ENCODE measurements at regions not wholly inside any gene's neighbourhood (a gene's known extent, or its start where the extent isn't known, plus 50 kb on each side); places are given as distances from the start of the nearest gene placed in this dataset.

- Histone ChIP-seq H3K9ac (ENCODE audit: low read length) (no peak overlapping the region), H3K79me2 (ENCODE audit: low read length) (no peaks in the 10 kb centered on the region), H3K27me3 (ENCODE audit: low read length) (no peaks in the 10 kb centered on the region), H3K27ac (ENCODE audit: low read length) (no peak overlapping the region), H3K9me3 (ENCODE audit: low read length) (no peaks in the 10 kb centered on the region), H3K9me2 (replicated peaks; ENCODE audit: low read length) (no peaks in the 10 kb centered on the region), H3K4me3 (ENCODE audit: low read length) (no peak overlapping the region), H2AFZ (ENCODE audit: low read length) (no peak overlapping the region), H3K4me1 (ENCODE audit: insufficient read depth, low read length) (no peaks in the 10 kb centered on the region), H3F3A (ENCODE audit: low read length, unreplicated experiment) (no peaks in the 10 kb centered on the region), H3K4me2 (ENCODE audit: low read length) (no peak overlapping the region), H3K36me3 (ENCODE audit: low read depth, low read length) (no peaks in the 10 kb centered on the region), H4K20me1 (ENCODE audit: low read length) (no peaks in the 10 kb centered on the region)
- no peak for ATAC-seq
- ChIA-PET CTCF (no interaction called here), POLR2A (ENCODE audit: unreplicated experiment) (no interaction called here)
- DNase-seq = no peak
- no TSS peak for BruUV-seq (replicated peaks)
- TF ChIP-seq CTCF (conservative IDR thresholded peaks at IDR 0.05; ENCODE audit: low read depth, low read length) (no peak), EZH2phosphoT487 (IDR thresholded peaks at IDR 0.05; ENCODE audit: borderline replicate concordance, low read length) (no peak), EZH2 (IDR thresholded peaks at IDR 0.05; ENCODE audit: low read length, unreplicated experiment) (no peak)
- intact Hi-C loops (cut with micrococcal nuclease) = no loop called here
Measured at GRCh38 chr4:161329852-161330251, 833.9 kb downstream of the FSTL5 start.

- ATAC-seq (no peak), DNase-seq (no peak)
- BruUV-seq (replicated peaks) = no TSS peak
- Histone ChIP-seq H4K20me1 (ENCODE audit: low read length) (no peaks in the 10 kb centered on the region), H3K4me3 (ENCODE audit: low read length) (no peak overlapping the region), H3K9me3 (ENCODE audit: low read length) (no peaks in the 10 kb centered on the region), H3K9ac (ENCODE audit: low read length) (no peak overlapping the region), H3K4me1 (ENCODE audit: insufficient read depth, low read length) (no peaks in the 10 kb centered on the region), H3K36me3 (ENCODE audit: low read depth, low read length) (no peaks in the 10 kb centered on the region), H2AFZ (ENCODE audit: low read length) (no peak overlapping the region), H3F3A (ENCODE audit: low read length, unreplicated experiment) (no peaks in the 10 kb centered on the region), H3K79me2 (ENCODE audit: low read length) (no peaks in the 10 kb centered on the region), H3K9me2 (replicated peaks; ENCODE audit: low read length) (no peaks in the 10 kb centered on the region), H3K27me3 (ENCODE audit: low read length) (no peaks in the 10 kb centered on the region), H3K27ac (ENCODE audit: low read length) (no peak overlapping the region), H3K4me2 (ENCODE audit: low read length) (no peak overlapping the region)
- TF ChIP-seq EZH2 (IDR thresholded peaks at IDR 0.05; ENCODE audit: low read length, unreplicated experiment) (no peak), CTCF (conservative IDR thresholded peaks at IDR 0.05; ENCODE audit: low read depth, low read length) (no peak), EZH2phosphoT487 (IDR thresholded peaks at IDR 0.05; ENCODE audit: borderline replicate concordance, low read length) (no peak)
- intact Hi-C loops (cut with micrococcal nuclease) = loop anchor here (5.0 kb wide), 1 partner anchor 846 kb away; no protein-coding TSS in a partner anchor
- ChIA-PET POLR2A (ENCODE audit: unreplicated experiment) (no interaction called here), CTCF (no interaction called here)
Measured at GRCh38 chr4:161321706-161322105, 842.1 kb downstream of the FSTL5 start.

GRCh38 chr4:161320377-161320776, 843.4 kb downstream of the FSTL5 start:
- H3K9me3 ChIP-seq (ENCODE audit: low read length) = no peaks in the 10 kb centered on the region
- H3K9me2 ChIP-seq (replicated peaks; ENCODE audit: low read length) = no peaks in the 10 kb centered on the region
- H3K4me1 ChIP-seq (ENCODE audit: insufficient read depth, low read length) = no peaks in the 10 kb centered on the region
- POLR2A ChIA-PET (ENCODE audit: unreplicated experiment) = no interaction called here
- H3K9ac ChIP-seq (ENCODE audit: low read length) = no peak overlapping the region
- ATAC-seq (peak; percentile 62), DNase-seq (peak; percentile 56)
- BruUV-seq (replicated peaks) = no TSS peak
- H3F3A ChIP-seq (ENCODE audit: low read length, unreplicated experiment) = no peaks in the 10 kb centered on the region
- H3K4me3 ChIP-seq (ENCODE audit: low read length) = no peak overlapping the region
- no peaks in the 10 kb centered on the region for H3K79me2 ChIP-seq (ENCODE audit: low read length)
- CTCF ChIA-PET = no interaction called here
- H4K20me1 ChIP-seq (ENCODE audit: low read length) = no peaks in the 10 kb centered on the region
- intact Hi-C loops (cut with micrococcal nuclease) = loop anchor here (1.0 to 5.0 kb wide), 3 partner anchors 100 to 847 kb away; no protein-coding TSS in a partner anchor
- no peaks in the 10 kb centered on the region for H3K36me3 ChIP-seq (ENCODE audit: low read depth, low read length)
- H2AFZ ChIP-seq (ENCODE audit: low read length) = no peak overlapping the region
- H3K4me2 ChIP-seq (ENCODE audit: low read length) = no peak overlapping the region
- no peak overlapping the region for H3K27ac ChIP-seq (ENCODE audit: low read length)
- peak; percentile 67 for TF ChIP-seq CTCF (conservative IDR thresholded peaks at IDR 0.05; ENCODE audit: low read depth, low read length)
- TF ChIP-seq EZH2 (IDR thresholded peaks at IDR 0.05; ENCODE audit: low read length, unreplicated experiment) = no peak
- no peaks in the 10 kb centered on the region for H3K27me3 ChIP-seq (ENCODE audit: low read length)

Measured in PC-3 (cell line).